ENCODE measurements at regions not wholly inside any gene's neighbourhood (a gene's known extent, or its start where the extent isn't known, plus 50 kb on each side); places are given as distances from the start of the nearest gene placed in this dataset.

DNA sequence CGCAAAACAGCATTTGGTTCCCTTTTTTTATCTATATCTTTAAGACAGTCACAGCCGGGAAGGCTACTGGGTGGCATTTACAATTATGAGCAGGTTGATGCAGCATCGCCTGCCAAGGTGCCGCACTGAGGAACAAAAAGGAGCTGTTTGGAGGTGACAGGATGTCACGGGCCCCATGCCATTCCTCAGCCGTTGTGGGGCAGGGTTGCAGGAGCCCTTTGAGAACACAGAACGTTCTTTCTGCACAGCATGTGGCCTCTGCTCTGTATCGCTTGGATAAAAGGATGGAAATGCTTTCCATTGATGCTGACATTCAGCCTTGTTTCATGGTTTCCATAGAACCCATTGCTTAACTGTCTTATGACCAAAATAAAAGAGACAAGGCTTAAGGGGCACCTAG, 141.9 kb upstream of the CDH5 start:
- no peak overlapping the region for H3K4me3 ChIP-seq (ENCODE audit: low read depth, low read length)
- TF ChIP-seq, protein P1, sequence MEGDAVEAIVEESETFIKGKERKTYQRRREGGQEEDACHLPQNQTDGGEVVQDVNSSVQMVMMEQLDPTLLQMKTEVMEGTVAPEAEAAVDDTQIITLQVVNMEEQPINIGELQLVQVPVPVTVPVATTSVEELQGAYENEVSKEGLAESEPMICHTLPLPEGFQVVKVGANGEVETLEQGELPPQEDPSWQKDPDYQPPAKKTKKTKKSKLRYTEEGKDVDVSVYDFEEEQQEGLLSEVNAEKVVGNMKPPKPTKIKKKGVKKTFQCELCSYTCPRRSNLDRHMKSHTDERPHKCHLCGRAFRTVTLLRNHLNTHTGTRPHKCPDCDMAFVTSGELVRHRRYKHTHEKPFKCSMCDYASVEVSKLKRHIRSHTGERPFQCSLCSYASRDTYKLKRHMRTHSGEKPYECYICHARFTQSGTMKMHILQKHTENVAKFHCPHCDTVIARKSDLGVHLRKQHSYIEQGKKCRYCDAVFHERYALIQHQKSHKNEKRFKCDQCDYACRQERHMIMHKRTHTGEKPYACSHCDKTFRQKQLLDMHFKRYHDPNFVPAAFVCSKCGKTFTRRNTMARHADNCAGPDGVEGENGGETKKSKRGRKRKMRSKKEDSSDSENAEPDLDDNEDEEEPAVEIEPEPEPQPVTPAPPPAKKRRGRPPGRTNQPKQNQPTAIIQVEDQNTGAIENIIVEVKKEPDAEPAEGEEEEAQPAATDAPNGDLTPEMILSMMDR (IDR thresholded peaks at IDR 0.05; ENCODE audit: insufficient read depth, low read depth, low read length, missing control alignments), result no peak
- DNase-seq (ENCODE audit: low read depth), result no peak

DNA sequence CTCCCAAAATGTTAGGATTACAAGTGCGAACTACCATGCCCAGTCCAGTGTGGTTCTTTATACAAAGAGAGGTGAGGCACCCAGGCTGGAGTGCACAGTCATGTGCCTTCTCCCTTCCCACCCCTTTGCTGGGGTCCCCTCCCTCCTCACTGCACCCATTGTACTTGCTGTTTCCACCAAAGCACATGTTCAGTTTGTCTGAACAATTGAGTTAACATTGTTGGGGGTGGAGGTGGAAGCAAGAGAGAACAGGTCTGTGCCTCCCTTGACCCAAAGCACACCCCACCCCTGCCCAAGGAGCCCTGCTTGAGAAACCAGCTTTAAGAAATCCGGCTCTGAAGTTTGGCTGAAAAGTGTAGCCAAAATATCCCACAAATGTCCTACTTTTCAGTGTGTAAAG, 142.3 kb upstream of the CDH5 start:
- TF ChIP-seq, protein P1 (IDR thresholded peaks at IDR 0.05; ENCODE audit: insufficient read depth, low read depth, low read length, missing control alignments), result no peak
- DNase-seq (ENCODE audit: low read depth), result no peak
- H3K4me3 ChIP-seq (ENCODE audit: low read depth, low read length), result no peak overlapping the region

GRCh38 chr16:66223176-66223780, 143.2 kb upstream of the CDH5 start:
- no peak overlapping the region for H3K4me3 ChIP-seq (ENCODE audit: low read depth, low read length)
- TF ChIP-seq, protein P1 (IDR thresholded peaks at IDR 0.05; ENCODE audit: insufficient read depth, low read depth, low read length, missing control alignments), result no peak
- no peak for DNase-seq (ENCODE audit: low read depth)

DNA sequence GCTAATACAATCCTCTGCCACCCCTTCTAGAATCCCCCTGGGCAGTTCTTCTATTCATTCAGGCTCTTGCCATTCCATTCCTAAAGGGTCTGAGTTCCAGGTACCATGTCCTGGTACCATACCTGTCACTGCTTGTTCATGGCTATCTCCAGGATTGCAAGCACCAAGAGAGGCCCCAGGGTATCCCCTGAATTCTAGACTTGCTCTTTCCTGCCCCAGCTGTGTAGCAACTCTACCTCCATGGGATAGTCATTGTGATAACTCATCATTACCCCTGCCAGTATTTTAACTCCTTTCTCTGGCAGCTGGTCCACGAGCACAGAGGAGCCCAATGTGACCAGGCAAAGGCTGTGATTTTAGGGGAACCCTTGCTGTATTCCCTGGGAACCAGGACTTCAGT, 143.7 kb upstream of the CDH5 start:
- no peak for DNase-seq (ENCODE audit: low read depth)
- TF ChIP-seq, protein P1 (IDR thresholded peaks at IDR 0.05; ENCODE audit: insufficient read depth, low read depth, low read length, missing control alignments), result no peak
- H3K4me3 ChIP-seq (ENCODE audit: low read depth, low read length), result no peak overlapping the region

DNA sequence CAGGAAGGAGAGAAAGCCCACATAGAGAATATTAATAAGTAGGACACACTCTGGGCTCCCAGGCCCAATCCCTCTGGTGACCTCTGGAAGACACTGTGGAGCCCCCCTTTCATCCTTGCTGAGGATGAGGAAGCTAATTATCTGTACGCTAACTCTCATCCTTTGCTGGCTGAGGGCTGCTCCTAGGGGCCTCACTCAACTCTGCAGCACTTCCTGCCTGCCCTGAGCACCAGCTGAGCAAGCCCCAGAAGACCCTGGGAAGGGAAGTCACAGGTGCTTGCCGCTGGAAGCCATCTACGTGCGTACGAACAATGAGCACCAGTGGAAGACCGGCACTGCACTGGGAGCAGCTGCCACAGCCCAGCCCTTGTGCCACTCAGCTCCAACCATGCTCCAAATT, 145.8 kb upstream of the CDH5 start:
- TF ChIP-seq, protein P1 (IDR thresholded peaks at IDR 0.05; ENCODE audit: insufficient read depth, low read depth, low read length, missing control alignments), result no peak
- DNase-seq (ENCODE audit: low read depth), result no peak

DNA sequence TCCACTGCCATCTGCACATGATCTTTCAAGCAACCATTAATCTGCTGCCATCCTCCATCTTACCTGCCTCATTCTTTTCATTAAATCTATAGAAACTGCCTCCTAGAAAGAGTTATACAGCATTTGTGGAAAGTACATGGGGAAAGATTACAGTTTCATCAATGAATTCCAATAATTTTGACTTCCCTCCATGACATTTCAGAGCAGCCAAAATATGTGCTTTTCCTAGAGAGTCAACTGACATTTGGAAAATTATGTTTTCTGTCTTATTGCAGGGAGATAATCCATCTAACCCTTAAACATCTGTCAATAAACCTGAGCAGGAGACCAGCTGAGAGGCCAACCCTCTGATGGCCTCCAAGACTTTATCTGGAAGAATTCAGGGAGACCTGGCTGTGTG, 147.0 kb upstream of the CDH5 start:
- TF ChIP-seq, protein P1 (IDR thresholded peaks at IDR 0.05; ENCODE audit: insufficient read depth, low read depth, low read length, missing control alignments), result no peak
- no peak for DNase-seq (ENCODE audit: low read depth)
- no peak overlapping the region for H3K4me3 ChIP-seq (ENCODE audit: low read depth, low read length)

More for the DNA sequence above, 145.8 kb upstream of the CDH5 start:
- no peak overlapping the region for H3K4me3 ChIP-seq (ENCODE audit: low read depth, low read length)

DNA sequence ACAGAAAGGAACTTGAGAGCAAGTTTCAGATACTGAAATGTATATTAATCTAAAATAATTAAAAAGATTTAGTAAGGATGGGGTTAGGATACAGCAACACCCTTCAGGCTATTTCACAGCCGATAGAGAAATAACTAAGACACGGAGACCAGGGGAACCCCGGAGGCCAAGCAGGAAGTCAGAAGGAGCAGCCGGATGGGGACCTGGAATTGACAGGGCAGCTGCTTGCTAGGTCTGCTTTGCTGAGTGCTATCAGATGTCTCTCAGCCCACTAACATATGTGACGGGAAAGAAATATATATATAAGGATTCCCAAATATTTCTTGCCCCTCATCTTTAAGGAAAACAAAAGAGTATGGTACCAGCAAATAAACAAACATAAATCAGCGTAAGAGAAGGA, 154.1 kb upstream of the CDH5 start:
- no peak for DNase-seq (ENCODE audit: low read depth)
- TF ChIP-seq, protein P1 (IDR thresholded peaks at IDR 0.05; ENCODE audit: insufficient read depth, low read depth, low read length, missing control alignments), result no peak
- no peak overlapping the region for H3K4me3 ChIP-seq (ENCODE audit: low read depth, low read length)
